Breast epithelium (tissue), 4 donors: ENCODE measurements at regions not wholly inside any gene's neighbourhood (a gene's known extent, or its start where the extent isn't known, plus 50 kb on each side); places are given as distances from the start of the nearest gene placed in this dataset.

Experiments
- DNase-seq, 2 donors: peaks; one replicate each; pipeline ENCODE4 v3.0.0-alpha.2; 2019; ENCODE audit warnings: low spot score in 2 of 2
- H3K27ac ChIP-seq, 2 donors: fragments of 200-600 bp; sonication (generic) in 1 of 2; one replicate each; pipeline ENCODE4 v1.5.1; 2016 to 2019; ENCODE audit warnings: mild to moderate bottlenecking in 1 of 2
- H3K27me3 ChIP-seq, 2 donors: fragments of 200-600 bp; sonication (generic) in 1 of 2; one replicate each; pipeline versions ENCODE4 v1.5.1 to v1.6.0; 2017 to 2019; ENCODE audit warnings: control low read depth in 1 of 2, mild to moderate bottlenecking in 1 of 2
- H3K36me3 ChIP-seq: fragments of 200-600 bp; one replicate; pipeline ENCODE4 v1.5.1; 2019
- H3K4me1 ChIP-seq, 2 donors: fragments of 200-600 bp; sonication (generic); one replicate each; pipeline ENCODE4 v1.5.1; 2016 to 2019; ENCODE audit warnings: control low read depth in 1 of 2
- H3K4me3 ChIP-seq, 3 donors: fragments of 200-600 bp; sonication (generic); 1 replicate in 2 of 3; 2 replicates in 1 of 3; pipeline ENCODE4 v1.5.1; 2016 to 2019; ENCODE audit warnings: mild to moderate bottlenecking in 3 of 3, moderate library complexity in 2 of 3
- H3K9me3 ChIP-seq, 2 donors: fragments of 200-600 bp; sonication (generic) in 1 of 2; one replicate each; pipeline ENCODE4 v1.5.1; 2016 to 2019; ENCODE audit warnings: control low read depth in 1 of 2
- POLR2A ChIP-seq: fragments of 450-650 bp; IDR thresholded peaks from one replicate; pipeline ENCODE4 v1.6.1; 2016; ENCODE audit warnings: antibody characterized with exemption, mild to moderate bottlenecking, moderate library complexity
- POLR2AphosphoS5 ChIP-seq, 3 donors: sonication (generic); formaldehyde crosslinking; IDR thresholded peaks; one replicate each; pipeline ENCODE4 v1.6.1; 2017; ENCODE audit warnings: antibody characterized with exemption in 3 of 3
- intact Hi-C: fragments of 100-400 bp; cut with DNase I; formaldehyde crosslinking; loops from one replicate; pipeline ENCODE4 v1.15.1; 2023; ENCODE audit warnings: low total_unique reads
- TF ChIP-seq, protein P1 (sequence below), 3 donors: fragments of 450-650 bp; IDR thresholded peaks; one replicate each; pipeline ENCODE4 v1.5.1; 2016 to 2017; ENCODE audit warnings: antibody characterized with exemption in 3 of 3, mild to moderate bottlenecking in 3 of 3, moderate library complexity in 3 of 3

DNA sequence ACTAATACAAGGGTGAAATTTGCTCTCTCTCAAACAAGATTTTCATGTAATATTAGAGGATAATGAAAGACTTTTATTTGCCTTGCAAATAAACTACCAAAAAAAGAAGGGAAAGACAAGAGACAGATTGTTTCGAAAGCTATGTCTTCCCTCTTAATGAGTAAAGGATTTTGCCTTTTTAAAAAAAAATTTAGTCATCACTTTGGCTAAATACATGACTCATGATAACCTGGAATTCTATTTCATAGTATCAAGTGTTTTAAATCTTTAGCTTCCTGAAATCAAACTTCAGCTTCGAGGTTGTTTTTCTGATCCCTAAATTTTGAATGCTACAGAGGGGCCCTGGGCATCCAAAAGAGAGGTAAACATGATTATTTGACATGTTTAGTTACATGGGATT is 144.4 kb downstream of the CCDC59 start:
- Histone ChIP-seq H3K4me3 (no peak overlapping the region), H3K36me3 (no peaks in the 10 kb centered on the region), H3K9me3 (peaks cover 12 to 25% of the 10 kb centered on the region in 2 donors), H3K27ac (no peak overlapping the region), H3K27me3 (no peaks in the 10 kb centered on the region), H3K4me1 (no peaks in the 10 kb centered on the region)
- TF ChIP-seq, protein P1, sequence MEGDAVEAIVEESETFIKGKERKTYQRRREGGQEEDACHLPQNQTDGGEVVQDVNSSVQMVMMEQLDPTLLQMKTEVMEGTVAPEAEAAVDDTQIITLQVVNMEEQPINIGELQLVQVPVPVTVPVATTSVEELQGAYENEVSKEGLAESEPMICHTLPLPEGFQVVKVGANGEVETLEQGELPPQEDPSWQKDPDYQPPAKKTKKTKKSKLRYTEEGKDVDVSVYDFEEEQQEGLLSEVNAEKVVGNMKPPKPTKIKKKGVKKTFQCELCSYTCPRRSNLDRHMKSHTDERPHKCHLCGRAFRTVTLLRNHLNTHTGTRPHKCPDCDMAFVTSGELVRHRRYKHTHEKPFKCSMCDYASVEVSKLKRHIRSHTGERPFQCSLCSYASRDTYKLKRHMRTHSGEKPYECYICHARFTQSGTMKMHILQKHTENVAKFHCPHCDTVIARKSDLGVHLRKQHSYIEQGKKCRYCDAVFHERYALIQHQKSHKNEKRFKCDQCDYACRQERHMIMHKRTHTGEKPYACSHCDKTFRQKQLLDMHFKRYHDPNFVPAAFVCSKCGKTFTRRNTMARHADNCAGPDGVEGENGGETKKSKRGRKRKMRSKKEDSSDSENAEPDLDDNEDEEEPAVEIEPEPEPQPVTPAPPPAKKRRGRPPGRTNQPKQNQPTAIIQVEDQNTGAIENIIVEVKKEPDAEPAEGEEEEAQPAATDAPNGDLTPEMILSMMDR (IDR thresholded peaks at IDR 0.05) = no peak
- TF ChIP-seq POLR2AphosphoS5 (IDR thresholded peaks at IDR 0.05) (no peak), POLR2A (no peak)
- no peak for DNase-seq
- intact Hi-C loops = no loop called here

DNA sequence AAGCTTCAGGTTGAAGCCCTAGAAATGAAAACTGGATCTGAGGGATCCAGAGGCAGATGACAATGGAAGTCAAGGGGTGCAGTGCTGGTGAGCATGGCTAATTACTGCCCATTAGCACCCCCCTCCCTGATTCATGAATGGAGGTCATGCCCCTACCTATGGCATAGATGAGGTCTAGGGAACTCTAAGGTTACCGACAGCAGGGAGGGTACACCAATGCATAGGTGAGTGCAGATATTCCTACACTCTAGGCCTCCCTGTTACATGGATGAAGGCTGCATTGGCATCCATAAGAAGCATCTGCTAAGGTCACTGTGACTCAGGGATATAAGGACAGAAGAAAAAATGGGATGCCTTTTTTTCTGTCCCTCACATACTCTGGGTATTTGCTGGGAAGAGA is 147.3 kb downstream of the CCDC59 start:
- Histone ChIP-seq H3K4me1 (no peaks in the 10 kb centered on the region), H3K4me3 (no peak overlapping the region), H3K27ac (no peak overlapping the region), H3K9me3 (peaks cover 17 to 36% of the 10 kb centered on the region in 2 donors), H3K27me3 (no peaks in the 10 kb centered on the region), H3K36me3 (no peaks in the 10 kb centered on the region)
- intact Hi-C loops = no loop called here
- TF ChIP-seq POLR2A (no peak), POLR2AphosphoS5 (IDR thresholded peaks at IDR 0.05) (no peak)
- TF ChIP-seq, protein P1 (IDR thresholded peaks at IDR 0.05) = no peak
- DNase-seq = no peak

DNA sequence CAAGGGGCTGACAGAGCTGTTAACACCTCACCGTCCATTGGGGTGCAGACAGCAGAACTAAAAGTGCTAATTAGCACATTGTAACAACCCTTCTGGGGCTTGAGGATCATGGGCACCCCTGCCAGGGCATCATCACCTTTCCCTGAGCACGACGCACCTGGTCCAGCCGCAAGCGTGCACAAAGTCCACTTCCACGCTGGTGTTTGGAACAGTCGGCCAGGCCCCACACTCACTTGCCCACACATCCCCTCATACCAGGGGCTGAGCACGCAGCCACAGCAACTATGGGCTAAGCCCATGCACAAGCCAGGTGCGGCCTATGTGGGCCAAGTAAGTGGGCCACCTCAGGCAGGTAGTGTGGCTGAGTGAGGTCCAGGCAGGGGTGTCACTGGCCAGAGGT is 148.7 kb downstream of the CCDC59 start:
- H3K36me3 ChIP-seq = no peaks in the 10 kb centered on the region

DNA sequence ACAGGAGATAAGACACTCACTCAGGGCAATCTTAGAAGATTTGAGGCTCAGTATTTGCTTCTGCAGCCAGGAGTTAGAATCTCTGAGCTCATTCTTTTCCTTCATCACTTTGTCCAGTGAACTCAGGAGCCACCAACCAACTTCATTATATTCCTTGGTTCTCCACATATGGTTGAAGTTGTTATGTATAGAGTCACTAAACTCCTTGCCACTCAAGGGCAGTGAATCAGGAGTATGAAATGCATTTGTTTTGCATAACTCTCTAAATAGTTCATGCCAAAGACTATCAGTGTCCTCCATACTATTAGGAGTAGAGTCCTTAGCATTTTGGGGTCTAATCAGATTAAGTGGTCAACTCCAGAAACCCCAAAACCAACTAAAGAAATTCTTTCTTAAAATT is 150.6 kb downstream of the CCDC59 start:
- Histone ChIP-seq H3K4me3 (no peak overlapping the region), H3K4me1 (no peaks in the 10 kb centered on the region), H3K36me3 (no peaks in the 10 kb centered on the region), H3K9me3 (peaks cover 18 to 39% of the 10 kb centered on the region in 2 donors), H3K27me3 (no peaks in the 10 kb centered on the region), H3K27ac (no peak overlapping the region)
- DNase-seq = no peak
- TF ChIP-seq POLR2AphosphoS5 (IDR thresholded peaks at IDR 0.05) (no peak), POLR2A (no peak)
- TF ChIP-seq, protein P1 (IDR thresholded peaks at IDR 0.05) = no peak
- intact Hi-C loops = no loop called here

More for the DNA sequence above, 148.7 kb downstream of the CCDC59 start:
- Histone ChIP-seq H3K27ac (no peak overlapping the region), H3K9me3 (peaks cover 18 to 41% of the 10 kb centered on the region in 2 donors), H3K4me1 (no peaks in the 10 kb centered on the region), H3K4me3 (no peak overlapping the region), H3K27me3 (no peaks in the 10 kb centered on the region)
- TF ChIP-seq POLR2AphosphoS5 (IDR thresholded peaks at IDR 0.05) = no peak
- no peak for TF ChIP-seq POLR2A
- TF ChIP-seq, protein P1 (IDR thresholded peaks at IDR 0.05) = no peak
- intact Hi-C loops = no loop called here
- DNase-seq = no peak

- intact Hi-C loops = no loop called here
- Histone ChIP-seq H3K27ac (no peak overlapping the region), H3K36me3 (no peaks in the 10 kb centered on the region), H3K4me1 (no peaks in the 10 kb centered on the region), H3K27me3 (no peaks in the 10 kb centered on the region), H3K4me3 (no peak overlapping the region), H3K9me3 (peaks cover 6 to 16% of the 10 kb centered on the region in 2 donors)
- no peak for TF ChIP-seq POLR2A
- TF ChIP-seq, protein P1 (IDR thresholded peaks at IDR 0.05) = no peak
- TF ChIP-seq POLR2AphosphoS5 (IDR thresholded peaks at IDR 0.05) = no peak
- no peak for DNase-seq
Measured at GRCh38 chr12:82203086-82203485, 155.1 kb downstream of the CCDC59 start.
